GM12878 (cell line): ENCODE measurements at regions not wholly inside any gene's neighbourhood (a gene's known extent, or its start where the extent isn't known, plus 50 kb on each side); places are given as distances from the start of the nearest gene placed in this dataset.

Experiments used
- ATAC-seq: fragments of 200-7000 bp; cut with Tn5 transposase; 3 replicates; pipeline ENCODE4 v1.9.1; 2020; ENCODE audit warnings: mild to moderate bottlenecking, moderate library complexity
- BruUV-seq: library from RNA; stranded (reverse); fragments of 400-500 nt; replicated peaks from 2 replicates; lab custom pipeline; 2021; lab: Mats Ljungman, UMichigan
- CTCF ChIA-PET: fragments of 300-600 bp; sonication (Branson Sonifier 250); formaldehyde crosslinking; extraction: SDS; loops from one replicate; lab custom pipeline; 2021; ENCODE audit warnings: inconsistent platforms; lab: Yijun Ruan, JAX
- POLR2A ChIA-PET: fragments of 350-600 bp; formaldehyde crosslinking; extraction: SDS; loops from one replicate; lab custom pipeline; 2021; ENCODE audit warnings: inconsistent platforms; lab: Charles Lee
- RAD21 ChIA-PET: fragments of 300-600 bp; sonication (Branson Sonifier 250); formaldehyde crosslinking; loops from one replicate; lab custom pipeline; 2023; ENCODE audit warnings: antibody characterized with exemption; ENCODE audit not compliant: unreplicated experiment; lab: Charles Lee
- SMC1A ChIA-PET: fragments of 300-600 bp; sonication (Branson Sonifier 250); formaldehyde crosslinking; loops from one replicate; lab custom pipeline; 2023; ENCODE audit not compliant: unreplicated experiment, uncharacterized antibody; lab: Charles Lee
- DNase-seq: peaks from one replicate; pipeline ENCODE4 v3.0.0-alpha.2; 2011; ENCODE audit warnings: low read depth, low spot score
- FAIRE-seq: peaks from 3 replicates; lab custom pipeline; 2011; peaks lifted over from hg19 to GRCh38; lab: Jason Lieb, UNC
- H2AFZ ChIP-seq: 2 replicates; pipeline ENCODE4 v1.6.0; 2011; ENCODE audit warnings: low read depth, low read length, control low read depth; ENCODE audit not compliant: control insufficient read depth
- H3K27ac ChIP-seq: 2 replicates; pipeline ENCODE4 v1.5.1; 2011; ENCODE audit warnings: control low read depth; ENCODE audit not compliant: control insufficient read depth, insufficient read depth
- H3K27me3 ChIP-seq, 2 experiments: replicated peaks in 1 of 2; 2 replicates each; pipeline versions ENCODE4 v1.6.0 to v1.6.1; 2011; ENCODE audit warnings: low read length in 1 of 2; ENCODE audit not compliant: control insufficient read depth in 2 of 2, insufficient read depth in 2 of 2
- H3K36me3 ChIP-seq, 2 experiments: 2 replicates each; pipeline ENCODE4 v1.5.1; 2011; ENCODE audit warnings: low read length in 1 of 2; ENCODE audit not compliant: control insufficient read depth in 2 of 2, insufficient read depth in 2 of 2
- H3K4me1 ChIP-seq: 2 replicates; pipeline ENCODE4 v1.6.1; 2011; ENCODE audit warnings: mild to moderate bottlenecking, low read length, moderate library complexity, mixed read lengths; ENCODE audit not compliant: control insufficient read depth, insufficient read depth
- H3K4me2 ChIP-seq: 2 replicates; pipeline ENCODE4 v1.6.0; 2011; ENCODE audit warnings: control low read depth; ENCODE audit not compliant: control insufficient read depth, insufficient read depth
- H3K4me3 ChIP-seq: fragments of 200-600 bp; sonication (generic); 2 replicates; pipeline ENCODE4 v1.5.1; 2016
- H3K79me2 ChIP-seq: 2 replicates; pipeline ENCODE4 v1.6.0; 2011; ENCODE audit warnings: low read length; ENCODE audit not compliant: control insufficient read depth, insufficient read depth
- H3K9ac ChIP-seq: 2 replicates; pipeline ENCODE4 v1.8.0; 2011; ENCODE audit warnings: low read length, control low read depth, mixed read lengths; ENCODE audit not compliant: control insufficient read depth, insufficient read depth
- H3K9me3 ChIP-seq: replicated peaks from 3 replicates; pipeline ENCODE4 v1.5.1; 2011; ENCODE audit warnings: mild to moderate bottlenecking, low read length; ENCODE audit not compliant: control insufficient read depth, insufficient read depth
- H4K20me1 ChIP-seq: 2 replicates; pipeline ENCODE4 v1.6.0; 2011; ENCODE audit not compliant: control insufficient read depth, insufficient read depth
- BHLHE40 ChIP-seq, 2 experiments: fragments of 450-650 bp in 1 of 2; IDR thresholded peaks; 2 replicates each; pipeline ENCODE4 v1.6.1; 2011 to 2017; ENCODE audit warnings: low read depth in 2 of 2, borderline replicate concordance in 1 of 2, improper control_type of control experiment in 1 of 2, low read length in 1 of 2, mild to moderate bottlenecking in 1 of 2
- CBFB ChIP-seq: IDR thresholded peaks from 2 replicates; pipeline ENCODE4 v1.6.1; 2016; ENCODE audit warnings: antibody characterized with exemption, low read depth
- FOXM1 ChIP-seq: IDR thresholded peaks from 2 replicates; pipeline ENCODE4 v1.6.1; 2012; ENCODE audit warnings: low read depth, mild to moderate bottlenecking, inconsistent platforms, low read length, moderate library complexity
- GATAD2B ChIP-seq: fragments of 450-650 bp; conservative IDR thresholded peaks from 2 replicates; pipeline ENCODE4 v1.6.1; 2017; ENCODE audit warnings: low read depth, mild to moderate bottlenecking, moderate library complexity
- HCFC1 ChIP-seq: fragments of 150-350 bp; IDR thresholded peaks from 2 replicates; pipeline ENCODE4 v1.6.1; 2014; ENCODE audit warnings: low read length
- NR2C1 ChIP-seq: fragments of 450-650 bp; IDR thresholded peaks from 2 replicates; pipeline ENCODE4 v1.6.1; 2017; ENCODE audit warnings: antibody characterized with exemption, mild to moderate bottlenecking, moderate library complexity
- NR2F1 ChIP-seq: fragments of 450-650 bp; conservative IDR thresholded peaks from 2 replicates; pipeline ENCODE4 v1.6.1; 2017; ENCODE audit warnings: mild to moderate bottlenecking
- RUNX3 ChIP-seq: IDR thresholded peaks from 2 replicates; pipeline ENCODE4 v1.6.1; 2012; ENCODE audit warnings: low read length, inconsistent platforms
- TCF3 ChIP-seq: IDR thresholded peaks from 2 replicates; pipeline ENCODE4 v1.6.1; 2012; ENCODE audit warnings: low read depth, mild to moderate bottlenecking, low read length, borderline replicate concordance; ENCODE audit not compliant: insufficient read depth
- ZBED1 ChIP-seq: IDR thresholded peaks from 2 replicates; pipeline ENCODE4 v1.6.1; 2016; ENCODE audit warnings: borderline replicate concordance
- WGBS: methylation state at CpG from one replicate; pipeline ENCODE4 v1.1.6; 2016; ENCODE audit warnings: low lambda C conversion rate; ENCODE audit not compliant: insufficient replicate concordance, insufficient coverage; ENCODE audit errors: missing lambda C conversion rate; 5-methylcytosine and 5-hydroxymethylcytosine counted together
- in situ Hi-C: fragments of 300-500 bp; cut with MboI; formaldehyde crosslinking; loops from 9 replicates; pipeline ENCODE4 v1.14.3; 2018; ENCODE audit warnings: mixed read lengths
- intact Hi-C: fragments of 100-400 bp; cut with micrococcal nuclease; formaldehyde crosslinking; loops from one replicate; pipeline ENCODE4 v1.14.2; 2022; ENCODE audit not compliant: unreplicated experiment
- TF ChIP-seq, protein P1 (sequence below): fragments of 450-650 bp; conservative IDR thresholded peaks from 2 replicates; pipeline ENCODE4 v1.6.1; 2017; ENCODE audit warnings: mild to moderate bottlenecking, moderate library complexity
- TF ChIP-seq, protein P2 (sequence below): IDR thresholded peaks from 2 replicates; pipeline ENCODE4 v1.6.1; 2011; ENCODE audit warnings: mild to moderate bottlenecking, low read depth, low read length, moderate library complexity; ENCODE audit not compliant: insufficient replicate concordance
- TF ChIP-seq, protein P3 (sequence below): IDR thresholded peaks from 2 replicates; pipeline ENCODE4 v1.6.1; 2012; ENCODE audit warnings: low read depth, low read length, improper control_type of control experiment
- TF ChIP-seq, protein P4 (sequence below): fragments of 450-650 bp; IDR thresholded peaks from 2 replicates; pipeline ENCODE4 v1.6.1; 2017; ENCODE audit warnings: mild to moderate bottlenecking, moderate library complexity

DNA sequence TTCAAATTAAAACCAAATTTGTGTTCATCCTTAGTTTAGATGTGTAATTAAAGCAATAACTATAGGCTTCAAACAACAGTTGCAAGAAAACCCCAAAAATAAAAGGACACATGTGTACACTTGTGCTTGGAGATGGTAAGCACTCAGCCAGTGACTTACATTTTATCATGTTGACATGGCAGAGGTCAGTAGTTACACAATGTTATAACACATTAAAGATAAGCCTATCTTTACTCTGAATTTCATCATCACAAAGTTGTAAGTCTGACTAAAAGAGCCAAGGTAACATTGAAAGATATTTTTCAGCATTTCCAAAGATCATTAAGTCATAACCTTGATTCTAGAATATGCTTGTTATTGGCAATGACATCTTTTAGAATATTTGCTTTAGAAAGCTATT, 98.5 kb upstream of the PNPLA4 start (continued):
- TF ChIP-seq FOXM1 (no peak), HCFC1 (no peak), BHLHE40 (IDR thresholded peaks at IDR 0.05; ENCODE audit: borderline replicate concordance in 1 of 2, low read depth in 2 of 2, low read length in 1 of 2) (no peak), CBFB (no peak), GATAD2B (no peak), ZBED1 (no peak), NR2F1 (no peak), TCF3 (no peak), NR2C1 (no peak)
- TF ChIP-seq, protein P1, sequence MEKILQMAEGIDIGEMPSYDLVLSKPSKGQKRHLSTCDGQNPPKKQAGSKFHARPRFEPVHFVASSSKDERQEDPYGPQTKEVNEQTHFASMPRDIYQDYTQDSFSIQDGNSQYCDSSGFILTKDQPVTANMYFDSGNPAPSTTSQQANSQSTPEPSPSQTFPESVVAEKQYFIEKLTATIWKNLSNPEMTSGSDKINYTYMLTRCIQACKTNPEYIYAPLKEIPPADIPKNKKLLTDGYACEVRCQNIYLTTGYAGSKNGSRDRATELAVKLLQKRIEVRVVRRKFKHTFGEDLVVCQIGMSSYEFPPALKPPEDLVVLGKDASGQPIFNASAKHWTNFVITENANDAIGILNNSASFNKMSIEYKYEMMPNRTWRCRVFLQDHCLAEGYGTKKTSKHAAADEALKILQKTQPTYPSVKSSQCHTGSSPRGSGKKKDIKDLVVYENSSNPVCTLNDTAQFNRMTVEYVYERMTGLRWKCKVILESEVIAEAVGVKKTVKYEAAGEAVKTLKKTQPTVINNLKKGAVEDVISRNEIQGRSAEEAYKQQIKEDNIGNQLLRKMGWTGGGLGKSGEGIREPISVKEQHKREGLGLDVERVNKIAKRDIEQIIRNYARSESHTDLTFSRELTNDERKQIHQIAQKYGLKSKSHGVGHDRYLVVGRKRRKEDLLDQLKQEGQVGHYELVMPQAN: no peak
- TF ChIP-seq, protein P2, sequence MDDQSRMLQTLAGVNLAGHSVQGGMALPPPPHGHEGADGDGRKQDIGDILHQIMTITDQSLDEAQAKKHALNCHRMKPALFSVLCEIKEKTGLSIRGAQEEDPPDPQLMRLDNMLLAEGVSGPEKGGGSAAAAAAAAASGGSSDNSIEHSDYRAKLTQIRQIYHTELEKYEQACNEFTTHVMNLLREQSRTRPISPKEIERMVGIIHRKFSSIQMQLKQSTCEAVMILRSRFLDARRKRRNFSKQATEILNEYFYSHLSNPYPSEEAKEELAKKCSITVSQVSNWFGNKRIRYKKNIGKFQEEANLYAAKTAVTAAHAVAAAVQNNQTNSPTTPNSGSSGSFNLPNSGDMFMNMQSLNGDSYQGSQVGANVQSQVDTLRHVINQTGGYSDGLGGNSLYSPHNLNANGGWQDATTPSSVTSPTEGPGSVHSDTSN: no peak

DNA sequence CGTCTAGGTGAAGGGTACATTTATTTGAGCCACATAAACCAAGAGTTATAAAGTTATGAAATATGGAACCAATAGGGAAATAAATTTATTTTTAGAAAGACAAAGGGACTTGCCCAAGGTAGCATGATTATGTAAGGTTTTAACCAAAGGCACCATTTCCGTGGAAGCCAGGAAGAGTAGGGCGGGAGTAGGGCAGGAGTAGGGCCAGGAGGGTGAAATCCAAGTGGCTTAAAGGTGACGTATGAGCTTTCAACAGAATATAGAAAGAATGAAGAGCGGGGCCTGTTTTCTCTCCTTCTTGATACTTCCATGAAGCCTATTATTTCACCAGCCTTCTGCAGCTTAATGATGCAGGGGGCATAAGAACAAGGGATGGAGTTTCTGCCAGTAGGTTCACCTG, 91.7 kb upstream of the PNPLA4 start:
- FAIRE-seq (no peak), DNase-seq (no peak), ATAC-seq (no peak)
- SMC1A ChIA-PET: interaction anchor here (0.6 kb wide), 1 partner anchor 97 kb away, joined by 3 read pairs; no protein-coding TSS in a partner anchor
- CTCF ChIA-PET: no interaction called here
- POLR2A ChIA-PET: no interaction called here
- no peaks in the 10 kb centered on the region for H3K9me3 ChIP-seq
- BruUV-seq: no TSS peak
- H3K36me3 ChIP-seq: no peaks in the 10 kb centered on the region
- H3K4me1 ChIP-seq: no peaks in the 10 kb centered on the region
- no peak overlapping the region for H3K4me3 ChIP-seq
- no peak overlapping the region for H3K9ac ChIP-seq
- H3K27me3 ChIP-seq: no peaks in the 10 kb centered on the region
- WGBS: 77% methylated on average over 5 of the region's 5 CpGs
- H4K20me1 ChIP-seq: no peaks in the 10 kb centered on the region
- RAD21 ChIA-PET: no interaction called here
- H3K27ac ChIP-seq: no peak overlapping the region
- in situ Hi-C loops (no loop called here), intact Hi-C loops (no loop called here)
- no peaks in the 10 kb centered on the region for H3K79me2 ChIP-seq
- no peak overlapping the region for H2AFZ ChIP-seq
- H3K4me2 ChIP-seq: no peak overlapping the region
- TF ChIP-seq, protein P2: no peak
- TF ChIP-seq, protein P3, sequence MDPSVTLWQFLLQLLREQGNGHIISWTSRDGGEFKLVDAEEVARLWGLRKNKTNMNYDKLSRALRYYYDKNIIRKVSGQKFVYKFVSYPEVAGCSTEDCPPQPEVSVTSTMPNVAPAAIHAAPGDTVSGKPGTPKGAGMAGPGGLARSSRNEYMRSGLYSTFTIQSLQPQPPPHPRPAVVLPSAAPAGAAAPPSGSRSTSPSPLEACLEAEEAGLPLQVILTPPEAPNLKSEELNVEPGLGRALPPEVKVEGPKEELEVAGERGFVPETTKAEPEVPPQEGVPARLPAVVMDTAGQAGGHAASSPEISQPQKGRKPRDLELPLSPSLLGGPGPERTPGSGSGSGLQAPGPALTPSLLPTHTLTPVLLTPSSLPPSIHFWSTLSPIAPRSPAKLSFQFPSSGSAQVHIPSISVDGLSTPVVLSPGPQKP: no peak
- TF ChIP-seq RUNX3: no peak
- TF ChIP-seq, protein P4, sequence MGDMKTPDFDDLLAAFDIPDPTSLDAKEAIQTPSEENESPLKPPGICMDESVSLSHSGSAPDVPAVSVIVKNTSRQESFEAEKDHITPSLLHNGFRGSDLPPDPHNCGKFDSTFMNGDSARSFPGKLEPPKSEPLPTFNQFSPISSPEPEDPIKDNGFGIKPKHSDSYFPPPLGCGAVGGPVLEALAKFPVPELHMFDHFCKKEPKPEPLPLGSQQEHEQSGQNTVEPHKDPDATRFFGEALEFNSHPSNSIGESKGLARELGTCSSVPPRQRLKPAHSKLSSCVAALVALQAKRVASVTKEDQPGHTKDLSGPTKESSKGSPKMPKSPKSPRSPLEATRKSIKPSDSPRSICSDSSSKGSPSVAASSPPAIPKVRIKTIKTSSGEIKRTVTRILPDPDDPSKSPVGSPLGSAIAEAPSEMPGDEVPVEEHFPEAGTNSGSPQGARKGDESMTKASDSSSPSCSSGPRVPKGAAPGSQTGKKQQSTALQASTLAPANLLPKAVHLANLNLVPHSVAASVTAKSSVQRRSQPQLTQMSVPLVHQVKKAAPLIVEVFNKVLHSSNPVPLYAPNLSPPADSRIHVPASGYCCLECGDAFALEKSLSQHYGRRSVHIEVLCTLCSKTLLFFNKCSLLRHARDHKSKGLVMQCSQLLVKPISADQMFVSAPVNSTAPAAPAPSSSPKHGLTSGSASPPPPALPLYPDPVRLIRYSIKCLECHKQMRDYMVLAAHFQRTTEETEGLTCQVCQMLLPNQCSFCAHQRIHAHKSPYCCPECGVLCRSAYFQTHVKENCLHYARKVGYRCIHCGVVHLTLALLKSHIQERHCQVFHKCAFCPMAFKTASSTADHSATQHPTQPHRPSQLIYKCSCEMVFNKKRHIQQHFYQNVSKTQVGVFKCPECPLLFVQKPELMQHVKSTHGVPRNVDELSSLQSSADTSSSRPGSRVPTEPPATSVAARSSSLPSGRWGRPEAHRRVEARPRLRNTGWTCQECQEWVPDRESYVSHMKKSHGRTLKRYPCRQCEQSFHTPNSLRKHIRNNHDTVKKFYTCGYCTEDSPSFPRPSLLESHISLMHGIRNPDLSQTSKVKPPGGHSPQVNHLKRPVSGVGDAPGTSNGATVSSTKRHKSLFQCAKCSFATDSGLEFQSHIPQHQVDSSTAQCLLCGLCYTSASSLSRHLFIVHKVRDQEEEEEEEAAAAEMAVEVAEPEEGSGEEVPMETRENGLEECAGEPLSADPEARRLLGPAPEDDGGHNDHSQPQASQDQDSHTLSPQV: no peak
